Progenitor cell of endocrine pancreas (in vitro differentiated cells): ENCODE measurements at regions not wholly inside any gene's neighbourhood (a gene's known extent, or its start where the extent isn't known, plus 50 kb on each side); places are given as distances from the start of the nearest gene placed in this dataset.

Source experiments
- DNase-seq: peaks from one replicate; pipeline ENCODE4 v3.0.0; 2021; ENCODE audit warnings: low spot score; ENCODE audit not compliant: unreplicated experiment
- H3K27ac Mint-ChIP-seq: 2 replicates; pipeline ENCODE4 v1.8.0; 2021; ENCODE audit warnings: mild to moderate bottlenecking, moderate library complexity, mixed read lengths
- H3K27me3 Mint-ChIP-seq: 2 replicates; pipeline ENCODE4 v1.8.0; 2021; ENCODE audit warnings: mixed read lengths
- H3K36me3 Mint-ChIP-seq: 2 replicates; pipeline ENCODE4 v1.8.0; 2022; ENCODE audit warnings: mixed read lengths; ENCODE audit not compliant: insufficient read depth
- H3K4me1 Mint-ChIP-seq: 2 replicates; pipeline ENCODE4 v1.8.0; 2021; ENCODE audit warnings: low read depth, mixed read lengths
- H3K4me3 Mint-ChIP-seq: 2 replicates; pipeline ENCODE4 v1.8.0; 2021; ENCODE audit warnings: low read depth, mild to moderate bottlenecking, moderate library complexity, mixed read lengths
- H3K9me3 Mint-ChIP-seq: 2 replicates; pipeline ENCODE4 v1.8.0; 2021; ENCODE audit warnings: low read depth, mixed read lengths
- CTCF ChIP-seq: fragments of 200-600 bp; sonication (generic); IDR thresholded peaks from one replicate; pipeline ENCODE4 v1.5.0; 2021; ENCODE audit warnings: antibody characterized with exemption, mild to moderate bottlenecking; ENCODE audit not compliant: unreplicated experiment

- H3K9me3 Mint-ChIP-seq, result peaks cover 8% of the 10 kb centered on the region
- DNase-seq, result no peak
- H3K27me3 Mint-ChIP-seq, result no peaks in the 10 kb centered on the region
- no peak for TF ChIP-seq CTCF
- peaks cover 1% of the 10 kb centered on the region for H3K36me3 Mint-ChIP-seq
- H3K4me3 Mint-ChIP-seq, result no peak overlapping the region
- no peaks in the 10 kb centered on the region for H3K4me1 Mint-ChIP-seq
- H3K27ac Mint-ChIP-seq, result no peak overlapping the region
These were observed 249.7 kb upstream of the AVPR1A start for GRCh38 chr12:63400718-63401117.

- Mint-ChIP-seq H3K9me3 (peaks cover 5% of the 10 kb centered on the region), H3K27ac (no peak overlapping the region), H3K27me3 (no peaks in the 10 kb centered on the region), H3K4me3 (no peak overlapping the region), H3K36me3 (peaks cover 1% of the 10 kb centered on the region), H3K4me1 (no peaks in the 10 kb centered on the region)
- no peak for DNase-seq
- no peak for TF ChIP-seq CTCF
These were observed 249.3 kb upstream of the AVPR1A start for GRCh38 chr12:63400318-63400717.

- TF ChIP-seq CTCF, result no peak
- Mint-ChIP-seq H3K4me3 (no peak overlapping the region), H3K4me1 (no peaks in the 10 kb centered on the region), H3K27ac (no peak overlapping the region), H3K36me3 (peaks cover 1% of the 10 kb centered on the region), H3K9me3 (peaks cover 5% of the 10 kb centered on the region), H3K27me3 (no peaks in the 10 kb centered on the region)
- DNase-seq, result no peak
These were observed 246.8 kb upstream of the AVPR1A start for GRCh38 chr12:63397807-63398206.

- no peaks in the 10 kb centered on the region for H3K27me3 Mint-ChIP-seq
- peaks cover 1% of the 10 kb centered on the region for H3K36me3 Mint-ChIP-seq
- no peak overlapping the region for H3K27ac Mint-ChIP-seq
- DNase-seq, result no peak
- H3K4me3 Mint-ChIP-seq, result no peak overlapping the region
- TF ChIP-seq CTCF, result no peak
- peaks cover 5% of the 10 kb centered on the region for H3K9me3 Mint-ChIP-seq
- peaks cover 4% of the 10 kb centered on the region for H3K4me1 Mint-ChIP-seq
These were observed 245.1 kb upstream of the AVPR1A start for GRCh38 chr12:63396135-63396534.

GRCh38 chr12:63394983-63395382 lies 244.0 kb upstream of the AVPR1A start:
- Mint-ChIP-seq H3K27ac (no peak overlapping the region), H3K9me3 (peaks cover 5% of the 10 kb centered on the region)
- TF ChIP-seq CTCF, result no peak

GRCh38 chr12:63394349-63394748 lies 243.3 kb upstream of the AVPR1A start:
- Mint-ChIP-seq H3K4me1 (peaks cover 4% of the 10 kb centered on the region), H3K27me3 (no peaks in the 10 kb centered on the region), H3K9me3 (peaks cover 5% of the 10 kb centered on the region), H3K27ac (no peak overlapping the region), H3K4me3 (no peak overlapping the region), H3K36me3 (peaks cover 1% of the 10 kb centered on the region)
- DNase-seq, result no peak
- TF ChIP-seq CTCF, result no peak

More at GRCh38 chr12:63394983-63395382, 244.0 kb upstream of the AVPR1A start:
- no peak overlapping the region for H3K4me3 Mint-ChIP-seq
- H3K27me3 Mint-ChIP-seq, result no peaks in the 10 kb centered on the region
- peaks cover 1% of the 10 kb centered on the region for H3K36me3 Mint-ChIP-seq
- no peak for DNase-seq
- peaks cover 4% of the 10 kb centered on the region for H3K4me1 Mint-ChIP-seq
